IPS-18c (cell line): ENCODE measurements at regions not wholly inside any gene's neighbourhood (a gene's known extent, or its start where the extent isn't known, plus 50 kb on each side); places are given as distances from the start of the nearest gene placed in this dataset.

ENCODE experiments used
- H3K4me3 ChIP-seq: 2 replicates; pipeline ENCODE4 v1.7.0; 2013; ENCODE audit warnings: low read depth, mild to moderate bottlenecking, low read length, moderate library complexity; ENCODE audit not compliant: insufficient read depth
- H3K9me3 ChIP-seq: one replicate; pipeline ENCODE4 v1.6.1; 2013; ENCODE audit warnings: mild to moderate bottlenecking, low read length, moderate library complexity; ENCODE audit not compliant: control insufficient read depth, insufficient read depth

GRCh38 chr10:121205625-121206024, 354.5 kb downstream of the WDR11 start:
- no peak overlapping the region for H3K4me3 ChIP-seq
- H3K9me3 ChIP-seq, result no peaks in the 10 kb centered on the region

GRCh38 chr10:121211446-121211845, 360.3 kb downstream of the WDR11 start:
- H3K9me3 ChIP-seq, result no peaks in the 10 kb centered on the region
- no peak overlapping the region for H3K4me3 ChIP-seq

GRCh38 chr10:121213437-121213836, 362.3 kb downstream of the WDR11 start:
- H3K4me3 ChIP-seq, result no peak overlapping the region
- no peaks in the 10 kb centered on the region for H3K9me3 ChIP-seq

- no peaks in the 10 kb centered on the region for H3K9me3 ChIP-seq
Measured at GRCh38 chr10:121216295-121216694, 365.1 kb downstream of the WDR11 start.

GRCh38 chr10:121216721-121217181, 365.6 kb downstream of the WDR11 start:
- Histone ChIP-seq H3K4me3 (no peak overlapping the region), H3K9me3 (no peaks in the 10 kb centered on the region)

More at GRCh38 chr10:121216295-121216694, 365.1 kb downstream of the WDR11 start:
- H3K4me3 ChIP-seq, result no peak overlapping the region

GRCh38 chr10:121217331-121217730, 366.2 kb downstream of the WDR11 start:
- no peaks in the 10 kb centered on the region for H3K9me3 ChIP-seq
- no peak overlapping the region for H3K4me3 ChIP-seq

GRCh38 chr10:121221072-121221471, 369.9 kb downstream of the WDR11 start:
- H3K4me3 ChIP-seq, result no peak overlapping the region
- H3K9me3 ChIP-seq, result no peaks in the 10 kb centered on the region

- no peak overlapping the region for H3K4me3 ChIP-seq
- H3K9me3 ChIP-seq, result no peaks in the 10 kb centered on the region
Measured at GRCh38 chr10:121221991-121222390, 370.8 kb downstream of the WDR11 start.

GRCh38 chr10:121222842-121223241, 371.7 kb downstream of the WDR11 start:
- H3K4me3 ChIP-seq, result no peak overlapping the region
- H3K9me3 ChIP-seq, result no peaks in the 10 kb centered on the region

- Histone ChIP-seq H3K9me3 (peaks cover 2% of the 10 kb centered on the region), H3K4me3 (no peak overlapping the region)
Measured at GRCh38 chr10:121231079-121231478, 367.2 kb downstream of the FGFR2 start.

- no peak overlapping the region for H3K4me3 ChIP-seq
- H3K9me3 ChIP-seq, result peaks cover 2% of the 10 kb centered on the region
Measured at GRCh38 chr10:121232494-121232893, 365.8 kb downstream of the FGFR2 start.

- Histone ChIP-seq H3K4me3 (no peak overlapping the region), H3K9me3 (peaks cover 9% of the 10 kb centered on the region)
Measured at GRCh38 chr10:121235692-121236091, 362.6 kb downstream of the FGFR2 start.

GRCh38 chr10:121236621-121237020, 361.6 kb downstream of the FGFR2 start:
- H3K9me3 ChIP-seq, result peaks cover 9% of the 10 kb centered on the region
- H3K4me3 ChIP-seq, result no peak overlapping the region

GRCh38 chr10:121237718-121238117, 360.5 kb downstream of the FGFR2 start:
- H3K4me3 ChIP-seq, result no peak overlapping the region; the same call in 1 of the 2 replicates
- peaks cover 9% of the 10 kb centered on the region for H3K9me3 ChIP-seq

GRCh38 chr10:121240011-121240410, 358.2 kb downstream of the FGFR2 start:
- peaks cover 9% of the 10 kb centered on the region for H3K9me3 ChIP-seq
- no peak overlapping the region for H3K4me3 ChIP-seq

GRCh38 chr10:121240556-121240955, 357.7 kb downstream of the FGFR2 start:
- Histone ChIP-seq H3K4me3 (no peak overlapping the region), H3K9me3 (peaks cover 9% of the 10 kb centered on the region)

- Histone ChIP-seq H3K9me3 (peaks cover 7% of the 10 kb centered on the region), H3K4me3 (no peak overlapping the region)
Measured at GRCh38 chr10:121241337-121241736, 356.9 kb downstream of the FGFR2 start.

- no peak overlapping the region for H3K4me3 ChIP-seq
- H3K9me3 ChIP-seq, result peaks cover 5% of the 10 kb centered on the region
Measured at GRCh38 chr10:121242741-121243608, 355.3 kb downstream of the FGFR2 start.
